AG04450 (cell line): ENCODE measurements at regions not wholly inside any gene's neighbourhood (a gene's known extent, or its start where the extent isn't known, plus 50 kb on each side); places are given as distances from the start of the nearest gene placed in this dataset.
A peak's percentile ranks its signal among the peaks of the same experiment; 100 is the strongest.

Experiments
- CTCF ChIA-PET: fragments of 300-600, 350-600 bp; formaldehyde crosslinking; extraction: SDS; loops from one replicate; lab custom pipeline; 2022; ENCODE audit warnings: antibody characterized with exemption, inconsistent platforms; lab: Charles Lee
- POLR2A ChIA-PET: fragments of 350-600 bp; formaldehyde crosslinking; extraction: SDS; loops from one replicate; lab custom pipeline; 2021; ENCODE audit warnings: antibody characterized with exemption, inconsistent platforms; lab: Yijun Ruan, JAX
- DNase-seq: peaks from one replicate; pipeline ENCODE4 v3.0.0-alpha.2; 2011; ENCODE audit warnings: low read depth, low spot score
- H3K27ac ChIP-seq: one replicate; pipeline ENCODE4 v1.5.1; 2012; ENCODE audit warnings: low read depth, low read length, control low read depth
- H3K27me3 ChIP-seq: one replicate; pipeline ENCODE4 v1.6.0; 2012; ENCODE audit warnings: low read length; ENCODE audit not compliant: control insufficient read depth, insufficient read depth
- H3K4me3 ChIP-seq: 2 replicates; pipeline ENCODE4 v1.5.1; 2011; ENCODE audit warnings: mild to moderate bottlenecking, low read depth, low read length, control low read depth
- H3K9me3 ChIP-seq: 2 replicates; pipeline ENCODE4 v1.5.1; 2012; ENCODE audit warnings: low read length; ENCODE audit not compliant: control insufficient read depth, insufficient read depth
- TF ChIP-seq, protein P1 (sequence below): IDR thresholded peaks from 2 replicates; pipeline ENCODE4 v1.5.1; 2011; ENCODE audit warnings: low read depth, low read length, control low read depth, inconsistent platforms

DNA sequence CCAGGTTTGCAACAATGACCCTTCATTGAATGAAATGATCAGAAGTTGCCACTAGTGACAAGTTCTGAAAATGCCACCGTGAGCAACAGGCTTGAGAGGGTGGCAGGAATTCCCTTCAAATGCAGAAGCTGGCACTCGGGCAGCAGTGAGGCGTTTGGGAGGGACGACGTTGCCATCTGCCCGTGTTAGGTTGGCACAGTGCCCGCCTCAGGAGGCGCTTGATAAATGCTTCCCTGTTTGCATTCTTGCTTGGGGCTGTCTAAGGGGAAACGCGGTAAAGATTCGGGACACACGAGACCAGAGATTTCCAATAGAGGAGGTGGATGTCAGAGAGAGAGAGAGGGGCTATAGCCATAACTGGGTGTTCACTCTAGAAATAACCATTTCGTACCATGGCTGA, 101.9 kb downstream of the TEX29 start:
- Histone ChIP-seq H3K27me3 (peaks cover 4% of the 10 kb centered on the region), H3K4me3 (no peak overlapping the region), H3K9me3 (peaks cover 11% of the 10 kb centered on the region; the same call in 1 of the 2 replicates), H3K27ac (no peak overlapping the region)
- ChIA-PET POLR2A (no interaction called here), CTCF (no interaction called here)
- DNase-seq = no peak
- TF ChIP-seq, protein P1, sequence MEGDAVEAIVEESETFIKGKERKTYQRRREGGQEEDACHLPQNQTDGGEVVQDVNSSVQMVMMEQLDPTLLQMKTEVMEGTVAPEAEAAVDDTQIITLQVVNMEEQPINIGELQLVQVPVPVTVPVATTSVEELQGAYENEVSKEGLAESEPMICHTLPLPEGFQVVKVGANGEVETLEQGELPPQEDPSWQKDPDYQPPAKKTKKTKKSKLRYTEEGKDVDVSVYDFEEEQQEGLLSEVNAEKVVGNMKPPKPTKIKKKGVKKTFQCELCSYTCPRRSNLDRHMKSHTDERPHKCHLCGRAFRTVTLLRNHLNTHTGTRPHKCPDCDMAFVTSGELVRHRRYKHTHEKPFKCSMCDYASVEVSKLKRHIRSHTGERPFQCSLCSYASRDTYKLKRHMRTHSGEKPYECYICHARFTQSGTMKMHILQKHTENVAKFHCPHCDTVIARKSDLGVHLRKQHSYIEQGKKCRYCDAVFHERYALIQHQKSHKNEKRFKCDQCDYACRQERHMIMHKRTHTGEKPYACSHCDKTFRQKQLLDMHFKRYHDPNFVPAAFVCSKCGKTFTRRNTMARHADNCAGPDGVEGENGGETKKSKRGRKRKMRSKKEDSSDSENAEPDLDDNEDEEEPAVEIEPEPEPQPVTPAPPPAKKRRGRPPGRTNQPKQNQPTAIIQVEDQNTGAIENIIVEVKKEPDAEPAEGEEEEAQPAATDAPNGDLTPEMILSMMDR = no peak

DNA sequence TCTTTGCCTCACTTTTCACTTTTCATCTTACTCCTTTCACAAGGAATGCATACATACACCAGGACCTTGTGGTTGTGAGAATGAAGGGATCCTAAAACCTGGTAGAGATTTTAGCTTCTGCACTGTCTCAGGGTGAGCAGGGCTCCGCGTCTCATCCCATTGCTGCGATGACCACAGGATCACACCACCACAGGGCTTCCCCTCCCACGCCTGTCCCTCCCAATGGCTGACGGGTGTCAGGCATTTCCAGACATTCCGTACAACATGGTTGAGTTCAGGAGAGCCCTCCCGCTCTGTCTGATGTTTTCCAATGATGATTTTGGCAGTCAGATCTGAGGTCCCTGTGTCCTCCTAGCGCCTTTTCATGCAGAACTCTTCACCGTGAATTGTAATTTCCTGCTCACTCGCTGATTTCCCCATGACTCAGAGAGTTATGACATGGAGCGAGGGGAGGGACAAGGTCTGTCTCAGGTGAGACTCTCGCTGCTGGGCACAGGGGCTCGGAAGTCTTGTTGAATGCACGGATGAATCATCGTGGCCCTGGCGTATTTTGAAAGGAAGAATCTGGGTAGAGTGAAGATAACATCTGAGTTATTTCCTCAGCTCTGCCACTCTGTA, 102.8 kb downstream of the TEX29 start:
- TF ChIP-seq, protein P1 = no peak
- DNase-seq = no peak
- Histone ChIP-seq H3K27ac (no peak overlapping the region), H3K9me3 (peaks cover 11% of the 10 kb centered on the region; the same call in 1 of the 2 replicates), H3K27me3 (no peaks in the 10 kb centered on the region), H3K4me3 (no peak overlapping the region)
- ChIA-PET POLR2A (no interaction called here), CTCF (no interaction called here)

DNA sequence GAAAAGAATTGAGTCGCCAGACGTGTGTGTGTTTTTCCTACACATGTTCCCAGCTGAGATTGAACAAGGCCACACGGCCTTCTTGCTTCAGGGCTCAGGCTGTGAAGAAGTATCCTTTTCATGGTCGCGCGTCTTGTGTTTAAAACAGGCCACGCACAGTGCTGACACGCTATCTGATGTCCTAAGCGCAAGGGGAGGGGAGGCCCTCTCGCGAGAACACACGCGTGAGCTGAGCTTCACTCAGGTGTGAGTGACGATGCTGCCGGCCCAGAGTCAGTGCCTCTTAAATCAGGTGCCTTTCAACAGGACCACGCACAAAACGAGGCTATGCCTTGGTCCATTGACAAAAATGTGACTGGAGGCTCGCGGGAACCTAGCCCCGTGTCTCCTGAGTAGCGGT, 103.7 kb downstream of the TEX29 start:
- H3K27me3 ChIP-seq = no peaks in the 10 kb centered on the region

DNA sequence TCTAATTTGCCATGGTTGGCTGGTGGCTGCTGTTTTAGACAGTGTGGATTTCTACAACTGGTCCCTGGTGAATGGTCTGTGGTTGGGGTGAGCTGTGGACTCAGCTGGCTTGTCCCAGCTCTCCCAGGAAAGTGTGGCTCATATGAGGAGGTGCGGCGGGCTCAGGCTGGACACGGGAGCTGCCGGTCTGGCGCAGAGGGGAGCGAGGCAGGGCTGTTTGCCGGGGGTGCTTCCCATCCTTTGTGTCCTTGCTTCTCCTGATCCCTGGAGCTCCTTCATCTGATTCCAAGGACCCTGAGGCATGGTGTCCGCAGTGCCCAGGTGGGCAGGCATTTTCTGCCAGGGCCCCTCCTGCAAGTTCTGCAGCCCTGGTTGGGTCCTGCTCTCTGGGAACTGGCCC, 104.9 kb downstream of the TEX29 start:
- ChIA-PET CTCF (no interaction called here), POLR2A (no interaction called here)
- Histone ChIP-seq H3K27me3 (no peaks in the 10 kb centered on the region), H3K27ac (no peak overlapping the region), H3K9me3 (peaks cover 9% of the 10 kb centered on the region; the same call in 1 of the 2 replicates), H3K4me3 (no peak overlapping the region)
- no peak for DNase-seq
- TF ChIP-seq, protein P1 = no peak

More for the DNA sequence above, 103.7 kb downstream of the TEX29 start:
- Histone ChIP-seq H3K9me3 (peaks cover 11% of the 10 kb centered on the region; the same call in 1 of the 2 replicates), H3K4me3 (no peak overlapping the region), H3K27ac (no peak overlapping the region)
- ChIA-PET POLR2A (no interaction called here), CTCF (no interaction called here)
- DNase-seq = no peak
- TF ChIP-seq, protein P1 = no peak

DNA sequence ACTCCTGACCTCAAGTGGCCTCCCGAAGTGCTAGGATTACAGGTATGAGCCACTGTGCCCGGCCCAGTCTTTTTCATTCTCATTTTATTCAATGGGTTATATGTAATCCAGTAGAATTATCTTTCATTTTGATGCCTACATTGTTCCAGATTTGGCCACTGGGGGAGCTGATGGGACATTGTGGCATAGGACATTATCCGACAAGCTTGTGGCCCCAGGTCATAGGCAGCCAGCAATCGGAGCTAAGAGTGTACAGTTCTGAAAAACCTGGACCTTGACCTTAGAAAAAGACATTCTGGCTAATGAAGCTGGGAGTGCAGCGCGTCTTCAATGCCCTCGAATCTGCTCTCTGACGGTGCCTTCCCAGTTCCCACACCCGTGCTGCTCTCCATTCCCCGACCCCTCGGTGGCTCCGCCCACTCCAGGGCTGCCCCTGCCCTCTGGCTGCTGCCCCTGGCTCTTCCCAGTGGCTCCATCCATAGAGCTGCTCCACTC, 108.7 kb downstream of the TEX29 start:
- Histone ChIP-seq H3K27me3 (no peaks in the 10 kb centered on the region), H3K4me3 (no peak overlapping the region), H3K9me3 (peaks cover 8% of the 10 kb centered on the region; the same call in 1 of the 2 replicates), H3K27ac (no peak overlapping the region)
- TF ChIP-seq, protein P1 = peak; percentile 65
- POLR2A ChIA-PET = no interaction called here
- DNase-seq = no peak
- CTCF ChIA-PET = interaction anchor here (0.6 to 1.3 kb wide), 4 partner anchors 12 to 85 kb away, joined by 3 to 4 read pairs (median 3); no protein-coding TSS in a partner anchor
